HG03159 (cell line): ENCODE measurements at regions not wholly inside any gene's neighbourhood (a gene's known extent, or its start where the extent isn't known, plus 50 kb on each side); places are given as distances from the start of the nearest gene placed in this dataset.
"Not testable (repeated sequence)": the region's sequence is repeated elsewhere in the genome, so short reads cannot be mapped to it uniquely, and the experiment has no call there.

Experiments used
- ATAC-seq: cut with Tn5 transposase; IDR thresholded peaks from one replicate; pipeline ENCODE4 v1.9.1; 2021; ENCODE audit warnings: mild to moderate bottlenecking, moderate library complexity; ENCODE audit not compliant: unreplicated experiment

- no peak for ATAC-seq
Measured at GRCh38 chr9:115765060-115765459, 388.5 kb upstream of the PAPPA start.

- ATAC-seq = no peak
Measured at GRCh38 chr9:115766370-115766955, 387.1 kb upstream of the PAPPA start.

- no peak for ATAC-seq
Measured at GRCh38 chr9:115770521-115770920, 383.1 kb upstream of the PAPPA start.

GRCh38 chr9:115775659-115776058 lies 377.9 kb upstream of the PAPPA start:
- ATAC-seq = no peak

- no peak for ATAC-seq
Measured at GRCh38 chr9:115777610-115778009, 376.0 kb upstream of the PAPPA start.

- no peak for ATAC-seq
Measured at GRCh38 chr9:115781070-115781736, 372.4 kb upstream of the PAPPA start.

- ATAC-seq = no peak
Measured at GRCh38 chr9:115786321-115786720, 367.3 kb upstream of the PAPPA start.

- ATAC-seq = no peak
Measured at GRCh38 chr9:115790520-115790919, 363.1 kb upstream of the PAPPA start.

- no peak for ATAC-seq
Measured at GRCh38 chr9:115794921-115795475, 358.6 kb upstream of the PAPPA start.

- no peak for ATAC-seq
Measured at GRCh38 chr9:115799734-115800133, 353.9 kb upstream of the PAPPA start.

GRCh38 chr9:115804206-115804605 lies 349.4 kb upstream of the PAPPA start:
- ATAC-seq = no peak

- no peak for ATAC-seq
Measured at GRCh38 chr9:115808108-115808507, 345.5 kb upstream of the PAPPA start.

GRCh38 chr9:115808695-115809094 lies 344.9 kb upstream of the PAPPA start:
- no peak for ATAC-seq

GRCh38 chr9:115810166-115810565 lies 343.4 kb upstream of the PAPPA start:
- no peak for ATAC-seq

GRCh38 chr9:115814081-115814480 lies 339.5 kb upstream of the PAPPA start:
- ATAC-seq = no peak

- no peak for ATAC-seq
Measured at GRCh38 chr9:115815786-115816185, 337.8 kb upstream of the PAPPA start.

- ATAC-seq = not testable (repeated sequence)
Measured at GRCh38 chr9:115818651-115819050, 334.9 kb upstream of the PAPPA start.

- no peak for ATAC-seq
Measured at GRCh38 chr9:115832031-115832430, 321.6 kb upstream of the PAPPA start.

- ATAC-seq = no peak
Measured at GRCh38 chr9:115837618-115838017, 316.0 kb upstream of the PAPPA start.

GRCh38 chr9:115838417-115838816 lies 315.2 kb upstream of the PAPPA start:
- ATAC-seq = no peak

- ATAC-seq = not testable (repeated sequence)
Measured at GRCh38 chr9:115844433-115844832, 309.2 kb upstream of the PAPPA start.

GRCh38 chr9:115845648-115846312 lies 307.8 kb upstream of the PAPPA start:
- ATAC-seq = no peak
